ENCODE measurements at regions not wholly inside any gene's neighbourhood (a gene's known extent, or its start where the extent isn't known, plus 50 kb on each side); places are given as distances from the start of the nearest gene placed in this dataset.

DNA sequence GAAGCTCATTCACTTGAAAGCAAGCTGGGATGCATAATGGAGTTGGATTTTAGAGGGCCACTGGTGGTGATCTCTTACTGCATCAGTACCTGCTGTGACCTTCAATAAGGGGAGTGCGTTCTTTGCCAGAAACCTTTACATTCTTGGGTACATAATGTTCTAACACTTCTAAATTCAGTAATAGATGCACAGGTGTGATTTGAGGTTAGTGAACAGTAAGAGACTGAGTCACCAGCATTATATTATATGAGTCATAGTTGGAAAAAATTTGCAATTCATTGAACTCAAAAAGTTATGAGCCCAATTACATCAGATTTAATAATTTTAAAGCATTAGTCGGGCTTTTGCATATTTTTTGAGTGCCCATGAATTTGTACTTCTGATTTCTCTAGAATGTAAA is 803.3 kb downstream of the ADCYAP1 start:
- H3K9me3 Mint-ChIP-seq, result peaks cover 24% of the 10 kb centered on the region
- H3K27me3 Mint-ChIP-seq (ENCODE audit: low read depth), result no peaks in the 10 kb centered on the region; the same call in 1 of the 2 replicates
- TF ChIP-seq OVOL2 (CRISPR knock-in tag; IDR thresholded peaks at IDR 0.05; ENCODE audit: borderline replicate concordance), result no peak
- CTCF ChIA-PET, result interaction anchor here (1.6 kb wide), 1 partner anchor 44 kb away, joined by 4 read pairs; no protein-coding TSS in a partner anchor
- DNase-seq (ENCODE audit: low spot score) (no peak), ATAC-seq (no peak)
- H3K4me3 Mint-ChIP-seq, result no peak overlapping the region
- H3K4me1 Mint-ChIP-seq, result no peaks in the 10 kb centered on the region
- POLR2A ChIA-PET, result no interaction called here
- H3K36me3 Mint-ChIP-seq, result peaks cover 2% of the 10 kb centered on the region; the same call in 1 of the 2 replicates
- H3K27ac Mint-ChIP-seq, result no peak overlapping the region

DNA sequence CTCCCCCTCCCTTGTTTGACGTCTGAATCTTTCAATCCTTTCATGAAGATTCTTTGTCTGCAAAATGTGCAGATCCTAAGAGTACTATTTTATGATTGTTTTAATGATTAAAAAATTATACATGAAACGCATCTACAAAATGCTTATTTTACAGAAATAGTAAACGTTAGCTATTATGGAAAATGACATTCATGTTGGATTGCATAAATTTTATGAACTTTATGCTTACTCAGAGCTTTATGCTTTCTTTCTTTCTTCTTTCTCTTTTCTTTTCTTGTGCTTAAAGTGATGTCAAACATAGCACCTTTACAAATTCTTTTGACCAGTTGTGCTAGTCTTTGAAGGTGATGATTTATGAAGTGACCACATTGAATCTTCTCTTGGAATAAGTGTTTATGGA is 805.4 kb downstream of the ADCYAP1 start:
- Mint-ChIP-seq H3K9me3 (peaks cover 13% of the 10 kb centered on the region), H3K36me3 (peaks cover 2% of the 10 kb centered on the region; the same call in 1 of the 2 replicates), H3K27me3 (ENCODE audit: low read depth) (no peaks in the 10 kb centered on the region; the same call in 1 of the 2 replicates), H3K27ac (no peak overlapping the region), H3K4me1 (no peaks in the 10 kb centered on the region), H3K4me3 (no peak overlapping the region)
- ChIA-PET CTCF (no interaction called here), POLR2A (no interaction called here)
- no peak for ATAC-seq
- TF ChIP-seq, protein P1, sequence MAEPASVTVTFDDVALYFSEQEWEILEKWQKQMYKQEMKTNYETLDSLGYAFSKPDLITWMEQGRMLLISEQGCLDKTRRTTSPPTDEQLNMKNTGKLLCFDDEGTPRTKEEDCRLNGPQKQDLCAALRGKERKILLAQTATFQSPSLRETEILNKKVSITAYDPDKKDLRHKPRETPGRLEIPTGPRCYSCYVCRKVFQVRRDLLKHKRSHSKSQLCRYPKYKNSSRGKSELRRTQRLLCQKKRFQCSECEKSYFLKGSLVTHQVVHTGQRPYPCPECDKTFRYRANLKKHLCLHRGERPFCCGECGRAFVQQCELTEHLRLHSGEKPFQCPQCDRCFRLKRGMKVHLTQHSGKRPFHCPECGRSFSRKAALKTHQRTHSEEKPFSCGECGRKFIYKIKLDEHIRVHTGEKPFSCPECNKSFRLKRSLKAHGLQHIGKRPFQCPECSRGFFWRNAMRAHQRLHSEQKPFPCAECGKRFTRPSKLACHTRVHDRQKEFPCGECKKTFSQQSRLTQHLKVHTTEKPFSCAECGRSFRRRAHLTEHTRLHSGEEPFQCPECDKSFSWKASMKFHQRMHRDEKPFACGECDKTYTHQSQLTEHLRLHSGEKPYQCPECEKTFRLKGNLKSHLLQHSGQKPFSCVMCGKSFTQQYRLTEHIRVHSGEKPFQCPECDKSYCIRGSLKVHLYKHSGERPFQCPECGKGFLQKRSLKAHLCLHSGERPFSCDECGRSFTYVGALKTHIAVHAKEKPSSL (CRISPR knock-in tag; conservative IDR thresholded peaks at IDR 0.05), result no peak
- TF ChIP-seq SMAD4 (CRISPR knock-in tag; IDR thresholded peaks at IDR 0.05) (no peak), GABPB1 (CRISPR knock-in tag; IDR thresholded peaks at IDR 0.05) (no peak), IRF2 (CRISPR knock-in tag; IDR thresholded peaks at IDR 0.05; ENCODE audit: borderline replicate concordance, low read depth) (no peak), JUN (CRISPR knock-in tag; IDR thresholded peaks at IDR 0.05) (no peak), FOXK1 (CRISPR knock-in tag; IDR thresholded peaks at IDR 0.05) (no peak), ZNF232 (CRISPR knock-in tag; IDR thresholded peaks at IDR 0.05) (no peak), GRHL2 (CRISPR knock-in tag; IDR thresholded peaks at IDR 0.05; ENCODE audit: insufficient replicate concordance, severe bottlenecking) (no peak), ZNF317 (CRISPR knock-in tag; IDR thresholded peaks at IDR 0.05; ENCODE audit: borderline replicate concordance, low read depth) (no peak), ZNF512 (CRISPR knock-in tag; IDR thresholded peaks at IDR 0.05; ENCODE audit: borderline replicate concordance) (no peak), GTF2I (CRISPR knock-in tag; conservative IDR thresholded peaks at IDR 0.05) (no peak)
- TF ChIP-seq, protein P2, sequence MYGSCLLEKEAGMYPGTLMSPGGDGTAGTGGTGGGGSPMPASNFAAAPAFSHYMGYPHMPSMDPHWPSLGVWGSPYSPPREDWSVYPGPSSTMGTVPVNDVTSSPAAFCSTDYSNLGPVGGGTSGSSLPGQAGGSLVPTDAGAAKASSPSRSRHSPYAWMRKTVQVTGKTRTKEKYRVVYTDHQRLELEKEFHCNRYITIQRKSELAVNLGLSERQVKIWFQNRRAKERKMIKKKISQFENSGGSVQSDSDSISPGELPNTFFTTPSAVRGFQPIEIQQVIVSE (CRISPR knock-in tag; IDR thresholded peaks at IDR 0.05; ENCODE audit: borderline replicate concordance), result no peak
- no peak for DNase-seq (ENCODE audit: low spot score)

DNA sequence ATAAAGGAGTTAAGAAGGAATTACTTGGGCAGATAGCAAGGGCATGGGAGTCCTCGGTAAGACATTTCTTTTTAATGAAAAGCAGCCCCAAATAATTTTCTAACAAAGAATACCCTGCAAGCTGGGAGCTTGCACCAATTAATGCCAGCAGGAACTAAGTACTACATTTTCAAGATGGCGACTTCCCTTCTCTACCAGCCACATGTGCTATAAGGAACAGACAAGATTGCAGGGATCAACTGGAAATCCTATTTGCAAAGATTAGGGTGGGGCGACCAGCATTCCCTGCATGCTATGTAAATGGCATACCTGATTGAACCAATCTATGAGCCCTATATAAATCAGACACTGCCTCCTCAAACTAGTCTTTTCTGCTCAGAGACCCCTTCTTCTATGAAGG is 827.5 kb downstream of the ADCYAP1 start:
- no peak overlapping the region for H3K4me3 Mint-ChIP-seq
- DNase-seq (ENCODE audit: low spot score), result no peak
- no peaks in the 10 kb centered on the region; the same call in 1 of the 2 replicates for H3K27me3 Mint-ChIP-seq (ENCODE audit: low read depth)
- no peak for ATAC-seq
- peaks cover 18% of the 10 kb centered on the region for H3K9me3 Mint-ChIP-seq
- H3K36me3 Mint-ChIP-seq, result peaks cover 6% of the 10 kb centered on the region
- POLR2A ChIA-PET, result no interaction called here
- CTCF ChIA-PET, result no interaction called here
- no peak overlapping the region for H3K27ac Mint-ChIP-seq
- H3K4me1 Mint-ChIP-seq, result no peaks in the 10 kb centered on the region
- TF ChIP-seq, protein P3, sequence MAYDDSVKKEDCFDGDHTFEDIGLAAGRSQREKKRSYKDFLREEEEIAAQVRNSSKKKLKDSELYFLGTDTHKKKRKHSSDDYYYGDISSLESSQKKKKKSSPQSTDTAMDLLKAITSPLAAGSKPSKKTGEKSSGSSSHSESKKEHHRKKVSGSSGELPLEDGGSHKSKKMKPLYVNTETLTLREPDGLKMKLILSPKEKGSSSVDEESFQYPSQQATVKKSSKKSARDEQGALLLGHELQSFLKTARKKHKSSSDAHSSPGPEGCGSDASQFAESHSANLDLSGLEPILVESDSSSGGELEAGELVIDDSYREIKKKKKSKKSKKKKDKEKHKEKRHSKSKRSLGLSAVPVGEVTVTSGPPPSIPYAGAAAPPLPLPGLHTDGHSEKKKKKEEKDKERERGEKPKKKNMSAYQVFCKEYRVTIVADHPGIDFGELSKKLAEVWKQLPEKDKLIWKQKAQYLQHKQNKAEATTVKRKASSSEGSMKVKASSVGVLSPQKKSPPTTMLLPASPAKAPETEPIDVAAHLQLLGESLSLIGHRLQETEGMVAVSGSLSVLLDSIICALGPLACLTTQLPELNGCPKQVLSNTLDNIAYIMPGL (CRISPR knock-in tag; IDR thresholded peaks at IDR 0.05), result no peak
- TF ChIP-seq, protein P4, sequence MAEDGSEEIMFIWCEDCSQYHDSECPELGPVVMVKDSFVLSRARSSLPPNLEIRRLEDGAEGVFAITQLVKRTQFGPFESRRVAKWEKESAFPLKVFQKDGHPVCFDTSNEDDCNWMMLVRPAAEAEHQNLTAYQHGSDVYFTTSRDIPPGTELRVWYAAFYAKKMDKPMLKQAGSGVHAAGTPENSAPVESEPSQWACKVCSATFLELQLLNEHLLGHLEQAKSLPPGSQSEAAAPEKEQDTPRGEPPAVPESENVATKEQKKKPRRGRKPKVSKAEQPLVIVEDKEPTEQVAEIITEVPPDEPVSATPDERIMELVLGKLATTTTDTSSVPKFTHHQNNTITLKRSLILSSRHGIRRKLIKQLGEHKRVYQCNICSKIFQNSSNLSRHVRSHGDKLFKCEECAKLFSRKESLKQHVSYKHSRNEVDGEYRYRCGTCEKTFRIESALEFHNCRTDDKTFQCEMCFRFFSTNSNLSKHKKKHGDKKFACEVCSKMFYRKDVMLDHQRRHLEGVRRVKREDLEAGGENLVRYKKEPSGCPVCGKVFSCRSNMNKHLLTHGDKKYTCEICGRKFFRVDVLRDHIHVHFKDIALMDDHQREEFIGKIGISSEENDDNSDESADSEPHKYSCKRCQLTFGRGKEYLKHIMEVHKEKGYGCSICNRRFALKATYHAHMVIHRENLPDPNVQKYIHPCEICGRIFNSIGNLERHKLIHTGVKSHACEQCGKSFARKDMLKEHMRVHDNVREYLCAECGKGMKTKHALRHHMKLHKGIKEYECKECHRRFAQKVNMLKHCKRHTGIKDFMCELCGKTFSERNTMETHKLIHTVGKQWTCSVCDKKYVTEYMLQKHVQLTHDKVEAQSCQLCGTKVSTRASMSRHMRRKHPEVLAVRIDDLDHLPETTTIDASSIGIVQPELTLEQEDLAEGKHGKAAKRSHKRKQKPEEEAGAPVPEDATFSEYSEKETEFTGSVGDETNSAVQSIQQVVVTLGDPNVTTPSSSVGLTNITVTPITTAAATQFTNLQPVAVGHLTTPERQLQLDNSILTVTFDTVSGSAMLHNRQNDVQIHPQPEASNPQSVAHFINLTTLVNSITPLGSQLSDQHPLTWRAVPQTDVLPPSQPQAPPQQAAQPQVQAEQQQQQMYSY (CRISPR knock-in tag; IDR thresholded peaks at IDR 0.05), result no peak
- no peak for TF ChIP-seq RORB (CRISPR knock-in tag; IDR thresholded peaks at IDR 0.05)
- no peak for TF ChIP-seq FOXK1 (CRISPR knock-in tag; IDR thresholded peaks at IDR 0.05)
- no peak for TF ChIP-seq TP53 (CRISPR knock-in tag; IDR thresholded peaks at IDR 0.05)
- TF ChIP-seq JAZF1 (CRISPR knock-in tag; IDR thresholded peaks at IDR 0.05), result no peak
- TF ChIP-seq, protein P5, sequence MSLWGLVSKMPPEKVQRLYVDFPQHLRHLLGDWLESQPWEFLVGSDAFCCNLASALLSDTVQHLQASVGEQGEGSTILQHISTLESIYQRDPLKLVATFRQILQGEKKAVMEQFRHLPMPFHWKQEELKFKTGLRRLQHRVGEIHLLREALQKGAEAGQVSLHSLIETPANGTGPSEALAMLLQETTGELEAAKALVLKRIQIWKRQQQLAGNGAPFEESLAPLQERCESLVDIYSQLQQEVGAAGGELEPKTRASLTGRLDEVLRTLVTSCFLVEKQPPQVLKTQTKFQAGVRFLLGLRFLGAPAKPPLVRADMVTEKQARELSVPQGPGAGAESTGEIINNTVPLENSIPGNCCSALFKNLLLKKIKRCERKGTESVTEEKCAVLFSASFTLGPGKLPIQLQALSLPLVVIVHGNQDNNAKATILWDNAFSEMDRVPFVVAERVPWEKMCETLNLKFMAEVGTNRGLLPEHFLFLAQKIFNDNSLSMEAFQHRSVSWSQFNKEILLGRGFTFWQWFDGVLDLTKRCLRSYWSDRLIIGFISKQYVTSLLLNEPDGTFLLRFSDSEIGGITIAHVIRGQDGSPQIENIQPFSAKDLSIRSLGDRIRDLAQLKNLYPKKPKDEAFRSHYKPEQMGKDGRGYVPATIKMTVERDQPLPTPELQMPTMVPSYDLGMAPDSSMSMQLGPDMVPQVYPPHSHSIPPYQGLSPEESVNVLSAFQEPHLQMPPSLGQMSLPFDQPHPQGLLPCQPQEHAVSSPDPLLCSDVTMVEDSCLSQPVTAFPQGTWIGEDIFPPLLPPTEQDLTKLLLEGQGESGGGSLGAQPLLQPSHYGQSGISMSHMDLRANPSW (CRISPR knock-in tag; conservative IDR thresholded peaks at IDR 0.05; ENCODE audit: low read depth), result no peak
- no peak for TF ChIP-seq ZNF138 (CRISPR knock-in tag; conservative IDR thresholded peaks at IDR 0.05)
- TF ChIP-seq ZNF671 (CRISPR knock-in tag; IDR thresholded peaks at IDR 0.05), result no peak

Data from WTC11 (cell line).